ENCODE measurements at regions not wholly inside any gene's neighbourhood (a gene's known extent, or its start where the extent isn't known, plus 50 kb on each side); places are given as distances from the start of the nearest gene placed in this dataset.

- ATAC-seq = no peak
- no peaks in the 10 kb centered on the region for H3K4me1 Mint-ChIP-seq
- no peaks in the 10 kb centered on the region for H3K9me3 Mint-ChIP-seq
Observed at GRCh38 chr16:22668318-22668717, 145.6 kb upstream of the HS3ST2 start.

GRCh38 chr16:22670044-22670536, 143.9 kb upstream of the HS3ST2 start:
- H3K27me3 ChIP-seq (ENCODE audit: control insufficient read depth in 2 of 2, insufficient read depth in 2 of 2, low read length in 2 of 2) = no peaks in the 10 kb centered on the region
- ATAC-seq (no peak), DNase-seq (peak in 1 of 9 donors; percentile 9)
- no peaks in the 10 kb centered on the region for H3K36me3 ChIP-seq (ENCODE audit: control insufficient read depth in 2 of 3, insufficient read depth in 3 of 3, low read length in 3 of 3)
- no peaks in the 10 kb centered on the region for H3K9me3 Mint-ChIP-seq
- H3K4me3 Mint-ChIP-seq = no peak overlapping the region
- ChIA-PET POLR2A (no interaction called here), CTCF (no interaction called here)
- H3K4me1 ChIP-seq (ENCODE audit: control insufficient read depth in 2 of 2, insufficient read depth in 2 of 2, low read length in 2 of 2) = no peaks in the 10 kb centered on the region
- H3K27ac ChIP-seq (ENCODE audit: low read depth, low read length) = no peak overlapping the region
- H3K27ac Mint-ChIP-seq = no peak overlapping the region
- no peaks in the 10 kb centered on the region for H3K4me1 Mint-ChIP-seq
- H3K9me3 ChIP-seq (ENCODE audit: control insufficient read depth in 2 of 3, low read length in 3 of 3) = no peaks in the 10 kb centered on the region
- no peaks in the 10 kb centered on the region for H3K36me3 Mint-ChIP-seq
- intact Hi-C loops (cut with micrococcal nuclease) = no loop called here
- no peaks in the 10 kb centered on the region for H3K27me3 Mint-ChIP-seq
- no peak overlapping the region for H3K4me3 ChIP-seq (ENCODE audit: low read length)

More at GRCh38 chr16:22668318-22668717, 145.6 kb upstream of the HS3ST2 start:
- H3K9me3 ChIP-seq (ENCODE audit: control insufficient read depth in 2 of 3, low read length in 3 of 3) = no peaks in the 10 kb centered on the region
- H3K36me3 Mint-ChIP-seq = no peaks in the 10 kb centered on the region
- H3K27ac Mint-ChIP-seq = no peak overlapping the region
- no peaks in the 10 kb centered on the region for H3K27me3 ChIP-seq (ENCODE audit: control insufficient read depth in 2 of 2, insufficient read depth in 2 of 2, low read length in 2 of 2)
- intact Hi-C loops (cut with micrococcal nuclease) = no loop called here
- no peak for DNase-seq
- H3K27ac ChIP-seq (ENCODE audit: low read depth, low read length) = no peak overlapping the region
- no peaks in the 10 kb centered on the region for H3K4me1 ChIP-seq (ENCODE audit: control insufficient read depth in 2 of 2, insufficient read depth in 2 of 2, low read length in 2 of 2)
- H3K27me3 Mint-ChIP-seq = no peaks in the 10 kb centered on the region
- no peak overlapping the region for H3K4me3 Mint-ChIP-seq
- CTCF ChIA-PET = no interaction called here
- POLR2A ChIA-PET = no interaction called here
- no peaks in the 10 kb centered on the region for H3K36me3 ChIP-seq (ENCODE audit: control insufficient read depth in 2 of 3, insufficient read depth in 3 of 3, low read length in 3 of 3)
- H3K4me3 ChIP-seq (ENCODE audit: low read length) = no peak overlapping the region

GRCh38 chr16:22670551-22671041, 143.4 kb upstream of the HS3ST2 start:
- no peaks in the 10 kb centered on the region for H3K4me1 ChIP-seq (ENCODE audit: control insufficient read depth in 2 of 2, insufficient read depth in 2 of 2, low read length in 2 of 2)
- no peak overlapping the region for H3K4me3 ChIP-seq (ENCODE audit: low read length)
- no peaks in the 10 kb centered on the region for H3K36me3 Mint-ChIP-seq
- H3K27me3 Mint-ChIP-seq = no peaks in the 10 kb centered on the region
- no peaks in the 10 kb centered on the region for H3K9me3 ChIP-seq (ENCODE audit: control insufficient read depth in 2 of 3, low read length in 3 of 3)
- ChIA-PET CTCF (no interaction called here), POLR2A (no interaction called here)
- H3K27ac Mint-ChIP-seq = no peak overlapping the region
- no peaks in the 10 kb centered on the region for H3K9me3 Mint-ChIP-seq
- H3K4me1 Mint-ChIP-seq = no peaks in the 10 kb centered on the region
- DNase-seq (peak in 1 of 9 donors; percentile 21), ATAC-seq (no peak)
- no peaks in the 10 kb centered on the region for H3K36me3 ChIP-seq (ENCODE audit: control insufficient read depth in 2 of 3, insufficient read depth in 3 of 3, low read length in 3 of 3)
- no peak overlapping the region for H3K4me3 Mint-ChIP-seq
- no peaks in the 10 kb centered on the region for H3K27me3 ChIP-seq (ENCODE audit: control insufficient read depth in 2 of 2, insufficient read depth in 2 of 2, low read length in 2 of 2)
- intact Hi-C loops (cut with micrococcal nuclease) = no loop called here
- H3K27ac ChIP-seq (ENCODE audit: low read depth, low read length) = no peak overlapping the region

- ChIA-PET CTCF (no interaction called here), POLR2A (interaction anchor here (0.6 kb wide), 1 partner anchor 313 kb away, joined by 4 read pairs; no protein-coding TSS in a partner anchor)
- Histone ChIP-seq H3K4me3 (ENCODE audit: low read length) (no peak overlapping the region), H3K27ac (ENCODE audit: low read depth, low read length) (no peak overlapping the region), H3K9me3 (ENCODE audit: control insufficient read depth in 2 of 3, low read length in 3 of 3) (no peaks in the 10 kb centered on the region), H3K4me1 (ENCODE audit: control insufficient read depth in 2 of 2, insufficient read depth in 2 of 2, low read length in 2 of 2) (no peaks in the 10 kb centered on the region), H3K36me3 (ENCODE audit: control insufficient read depth in 2 of 3, insufficient read depth in 3 of 3, low read length in 3 of 3) (no peaks in the 10 kb centered on the region), H3K27me3 (ENCODE audit: control insufficient read depth in 2 of 2, insufficient read depth in 2 of 2, low read length in 2 of 2) (no peaks in the 10 kb centered on the region)
- Mint-ChIP-seq H3K36me3 (no peaks in the 10 kb centered on the region), H3K4me1 (no peaks in the 10 kb centered on the region), H3K27ac (no peak overlapping the region), H3K27me3 (no peaks in the 10 kb centered on the region), H3K4me3 (no peak overlapping the region), H3K9me3 (no peaks in the 10 kb centered on the region)
- intact Hi-C loops (cut with micrococcal nuclease) = no loop called here
- ATAC-seq (no peak), DNase-seq (no peak)
Observed at GRCh38 chr16:22671301-22672076, 142.5 kb upstream of the HS3ST2 start.

GRCh38 chr16:22672830-22673210, 141.1 kb upstream of the HS3ST2 start:
- Histone ChIP-seq H3K27me3 (ENCODE audit: control insufficient read depth in 2 of 2, insufficient read depth in 2 of 2, low read length in 2 of 2) (no peaks in the 10 kb centered on the region), H3K4me1 (ENCODE audit: control insufficient read depth in 2 of 2, insufficient read depth in 2 of 2, low read length in 2 of 2) (no peaks in the 10 kb centered on the region), H3K27ac (ENCODE audit: low read depth, low read length) (no peak overlapping the region), H3K9me3 (ENCODE audit: control insufficient read depth in 2 of 3, low read length in 3 of 3) (no peaks in the 10 kb centered on the region), H3K36me3 (ENCODE audit: control insufficient read depth in 2 of 3, insufficient read depth in 3 of 3, low read length in 3 of 3) (no peaks in the 10 kb centered on the region), H3K4me3 (ENCODE audit: low read length) (no peak overlapping the region)
- Mint-ChIP-seq H3K27me3 (no peaks in the 10 kb centered on the region), H3K4me3 (no peak overlapping the region), H3K4me1 (no peaks in the 10 kb centered on the region), H3K27ac (no peak overlapping the region), H3K9me3 (no peaks in the 10 kb centered on the region), H3K36me3 (no peaks in the 10 kb centered on the region)
- POLR2A ChIA-PET = no interaction called here
- ATAC-seq = no peak
- CTCF ChIA-PET = no interaction called here
- intact Hi-C loops (cut with micrococcal nuclease) = no loop called here
- DNase-seq = no peak

- ChIA-PET POLR2A (no interaction called here), CTCF (no interaction called here)
- H3K9me3 ChIP-seq (ENCODE audit: control insufficient read depth in 2 of 3, low read length in 3 of 3) = no peaks in the 10 kb centered on the region
Observed at GRCh38 chr16:22673421-22673831, 140.5 kb upstream of the HS3ST2 start.

GRCh38 chr16:22674832-22675191, 139.2 kb upstream of the HS3ST2 start:
- intact Hi-C loops (cut with micrococcal nuclease) = no loop called here
- Mint-ChIP-seq H3K4me1 (no peaks in the 10 kb centered on the region), H3K9me3 (no peaks in the 10 kb centered on the region), H3K4me3 (no peak overlapping the region), H3K27ac (no peak overlapping the region), H3K27me3 (no peaks in the 10 kb centered on the region), H3K36me3 (no peaks in the 10 kb centered on the region)
- Histone ChIP-seq H3K36me3 (ENCODE audit: control insufficient read depth in 2 of 3, insufficient read depth in 3 of 3, low read length in 3 of 3) (no peaks in the 10 kb centered on the region), H3K27me3 (ENCODE audit: control insufficient read depth in 2 of 2, insufficient read depth in 2 of 2, low read length in 2 of 2) (no peaks in the 10 kb centered on the region), H3K27ac (ENCODE audit: low read depth, low read length) (no peak overlapping the region), H3K4me3 (ENCODE audit: low read length) (no peak overlapping the region), H3K9me3 (ENCODE audit: control insufficient read depth in 2 of 3, low read length in 3 of 3) (no peaks in the 10 kb centered on the region), H3K4me1 (ENCODE audit: control insufficient read depth in 2 of 2, insufficient read depth in 2 of 2, low read length in 2 of 2) (no peaks in the 10 kb centered on the region)
- ATAC-seq (no peak), DNase-seq (no peak)
- CTCF ChIA-PET = no interaction called here
- POLR2A ChIA-PET = no interaction called here

More at GRCh38 chr16:22673421-22673831, 140.5 kb upstream of the HS3ST2 start:
- Histone ChIP-seq H3K27me3 (ENCODE audit: control insufficient read depth in 2 of 2, insufficient read depth in 2 of 2, low read length in 2 of 2) (no peaks in the 10 kb centered on the region), H3K27ac (ENCODE audit: low read depth, low read length) (no peak overlapping the region), H3K4me3 (ENCODE audit: low read length) (no peak overlapping the region), H3K4me1 (ENCODE audit: control insufficient read depth in 2 of 2, insufficient read depth in 2 of 2, low read length in 2 of 2) (no peaks in the 10 kb centered on the region), H3K36me3 (ENCODE audit: control insufficient read depth in 2 of 3, insufficient read depth in 3 of 3, low read length in 3 of 3) (no peaks in the 10 kb centered on the region)
- Mint-ChIP-seq H3K27me3 (no peaks in the 10 kb centered on the region), H3K36me3 (no peaks in the 10 kb centered on the region), H3K4me3 (no peak overlapping the region), H3K9me3 (no peaks in the 10 kb centered on the region), H3K27ac (no peak overlapping the region), H3K4me1 (no peaks in the 10 kb centered on the region)
- ATAC-seq (no peak), DNase-seq (no peak)
- intact Hi-C loops (cut with micrococcal nuclease) = no loop called here

Measured in naive thymus-derived CD4-positive, alpha-beta T cell (primary cell).